HPDE6-E6E7 (cell line): ENCODE measurements at regions not wholly inside any gene's neighbourhood (a gene's known extent, or its start where the extent isn't known, plus 50 kb on each side); places are given as distances from the start of the nearest gene placed in this dataset.
A peak's percentile ranks its signal among the peaks of the same experiment; 100 is the strongest.

Experiments
- DNase-seq: peaks from one replicate; pipeline ENCODE4 v3.0.0; 2011; ENCODE audit warnings: missing footprints; ENCODE audit errors: extremely low spot score

GRCh38 chr3:66803721-66804695, 194.1 kb upstream of the KBTBD8 start:
- DNase-seq = no peak

- DNase-seq = no peak
These were observed 189.1 kb upstream of the KBTBD8 start for GRCh38 chr3:66808891-66809594.

GRCh38 chr3:66809595-66809958, 188.5 kb upstream of the KBTBD8 start:
- no peak for DNase-seq

GRCh38 chr3:66812136-66812535, 186.0 kb upstream of the KBTBD8 start:
- DNase-seq = no peak

- DNase-seq = no peak
These were observed 185.4 kb upstream of the KBTBD8 start for GRCh38 chr3:66812741-66813140.

GRCh38 chr3:66816090-66816761, 181.9 kb upstream of the KBTBD8 start:
- DNase-seq = peak; percentile 1

GRCh38 chr3:66817951-66818557, 180.1 kb upstream of the KBTBD8 start:
- DNase-seq = no peak

GRCh38 chr3:66819993-66820501, 178.1 kb upstream of the KBTBD8 start:
- DNase-seq = no peak

GRCh38 chr3:66822186-66823008, 175.7 kb upstream of the KBTBD8 start:
- peak; percentile 4 for DNase-seq

GRCh38 chr3:66823009-66823397, 175.1 kb upstream of the KBTBD8 start:
- no peak for DNase-seq

GRCh38 chr3:66823532-66823931, 174.6 kb upstream of the KBTBD8 start:
- no peak for DNase-seq

- DNase-seq = no peak
These were observed 172.7 kb upstream of the KBTBD8 start for GRCh38 chr3:66825375-66825774.

- DNase-seq = no peak
These were observed 170.4 kb upstream of the KBTBD8 start for GRCh38 chr3:66827726-66828125.

GRCh38 chr3:66828303-66828702, 169.8 kb upstream of the KBTBD8 start:
- DNase-seq = no peak

GRCh38 chr3:66830301-66830700, 167.8 kb upstream of the KBTBD8 start:
- DNase-seq = no peak

- no peak for DNase-seq
These were observed 166.2 kb upstream of the KBTBD8 start for GRCh38 chr3:66831931-66832330.

GRCh38 chr3:66836363-66837152, 161.5 kb upstream of the KBTBD8 start:
- DNase-seq = no peak

- DNase-seq = no peak
These were observed 159.4 kb upstream of the KBTBD8 start for GRCh38 chr3:66838704-66839103.

GRCh38 chr3:66839508-66839907, 158.6 kb upstream of the KBTBD8 start:
- DNase-seq = no peak
